Kidney tubule cell (primary cell): ENCODE measurements at regions not wholly inside any gene's neighbourhood (a gene's known extent, or its start where the extent isn't known, plus 50 kb on each side); places are given as distances from the start of the nearest gene placed in this dataset.

Source experiments
- DNase-seq: peaks from one replicate; pipeline ENCODE4 v3.0.0-alpha.2; 2018; ENCODE audit warnings: low spot score

DNA sequence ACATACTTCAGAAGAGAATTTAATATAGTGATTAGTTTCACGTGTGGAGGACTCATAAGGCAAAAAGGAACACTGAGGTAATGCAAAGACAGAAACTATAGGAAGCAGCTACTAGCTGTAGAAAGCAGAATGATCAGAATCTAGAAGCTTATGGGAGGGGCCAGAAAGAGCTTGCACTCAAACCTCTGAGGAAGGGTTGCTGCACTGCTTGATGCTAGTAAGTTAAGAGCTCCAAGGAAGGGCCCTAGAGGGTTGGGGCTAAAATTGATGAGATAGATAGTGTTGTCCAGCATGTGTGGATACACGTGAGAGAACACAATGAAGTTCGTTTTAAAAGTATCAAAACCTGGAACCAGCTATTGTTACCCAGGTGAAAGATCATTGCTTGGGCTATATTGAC lies 311.1 kb downstream of the SLC6A15 start:
- DNase-seq = no peak

DNA sequence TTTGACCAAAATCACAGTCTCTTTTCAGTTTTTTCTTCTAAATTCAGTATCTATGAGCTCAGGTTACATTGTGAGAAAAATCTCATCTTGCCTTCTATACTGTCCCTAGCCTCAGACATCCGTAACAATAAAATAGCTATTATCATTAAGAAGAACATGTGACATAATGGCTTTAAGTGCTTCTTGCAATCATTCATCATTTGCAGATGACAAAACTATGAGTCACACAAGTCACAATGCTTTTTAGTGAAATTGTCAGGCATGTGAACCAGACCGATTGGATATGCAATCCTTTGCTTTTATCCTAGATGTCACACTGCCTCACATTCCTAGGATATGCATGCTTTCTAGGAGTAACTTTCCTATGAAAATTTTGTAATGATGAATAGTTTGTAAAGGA lies 313.1 kb downstream of the SLC6A15 start:
- peak; percentile 71 for DNase-seq

DNA sequence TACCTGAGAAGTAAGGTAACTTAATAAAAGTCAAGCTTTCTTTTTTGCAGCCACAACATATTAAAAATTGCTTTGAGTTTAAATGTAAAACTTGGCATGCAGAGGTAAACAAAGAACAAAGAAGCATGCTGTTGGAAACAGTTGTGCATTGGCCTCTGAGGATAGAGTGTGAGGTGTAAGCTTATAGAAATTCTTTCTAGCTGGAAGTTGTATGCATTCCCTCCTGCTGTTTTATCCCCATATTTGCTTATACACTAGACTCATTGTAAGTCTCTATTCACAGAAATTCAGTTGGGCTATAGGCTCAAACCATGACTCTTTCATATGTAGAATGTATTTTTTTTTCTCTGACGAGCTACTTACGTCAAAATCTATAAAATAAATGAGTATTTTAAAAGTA lies 316.3 kb downstream of the SLC6A15 start:
- DNase-seq = no peak

DNA sequence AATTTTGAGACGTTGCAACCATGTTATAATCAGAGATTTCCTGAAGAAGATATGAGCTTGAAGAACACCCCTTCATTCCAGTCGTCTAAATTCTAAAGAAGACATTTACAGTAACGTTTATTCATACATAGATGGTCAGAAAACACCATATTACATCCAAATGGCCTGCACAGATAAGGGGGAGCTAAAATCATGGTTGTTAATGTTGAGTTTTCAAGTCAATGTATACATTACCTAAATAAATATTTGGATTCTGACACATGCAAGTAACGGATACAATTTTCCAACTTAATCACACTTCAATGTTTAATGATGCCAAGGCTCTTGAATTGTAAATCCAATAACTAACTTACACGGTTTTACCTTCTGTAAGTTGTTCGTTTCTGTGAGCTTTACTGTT lies 318.4 kb downstream of the SLC6A15 start:
- DNase-seq = no peak

DNA sequence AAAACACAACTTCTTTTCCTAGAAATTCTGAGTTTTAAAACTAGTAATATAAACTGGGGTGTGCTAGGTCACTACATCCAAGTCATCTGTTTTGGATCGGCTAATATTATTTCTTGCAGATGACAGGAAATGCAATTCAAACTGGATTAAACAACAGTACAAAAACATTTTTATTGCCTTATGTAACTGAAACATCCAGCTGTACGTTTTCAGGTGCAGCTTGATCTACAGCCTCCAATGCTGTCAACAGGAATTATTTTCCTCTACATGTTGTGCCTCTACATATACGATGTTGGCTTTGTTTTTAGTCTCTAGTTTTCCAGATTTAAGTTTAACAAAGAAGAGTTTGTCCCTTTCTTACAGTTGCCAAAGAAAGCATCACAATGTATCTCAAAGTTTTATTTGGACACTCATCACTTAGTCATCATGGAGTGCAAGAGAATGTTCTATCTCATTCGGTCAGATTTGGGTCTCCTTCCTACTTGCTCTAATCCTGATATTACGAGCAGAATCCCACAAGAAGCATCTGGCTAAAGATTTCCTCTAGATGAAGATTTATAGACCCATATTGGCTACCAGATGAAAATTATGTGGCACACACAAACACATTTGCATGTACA lies 326.7 kb downstream of the SLC6A15 start:
- no peak for DNase-seq

DNA sequence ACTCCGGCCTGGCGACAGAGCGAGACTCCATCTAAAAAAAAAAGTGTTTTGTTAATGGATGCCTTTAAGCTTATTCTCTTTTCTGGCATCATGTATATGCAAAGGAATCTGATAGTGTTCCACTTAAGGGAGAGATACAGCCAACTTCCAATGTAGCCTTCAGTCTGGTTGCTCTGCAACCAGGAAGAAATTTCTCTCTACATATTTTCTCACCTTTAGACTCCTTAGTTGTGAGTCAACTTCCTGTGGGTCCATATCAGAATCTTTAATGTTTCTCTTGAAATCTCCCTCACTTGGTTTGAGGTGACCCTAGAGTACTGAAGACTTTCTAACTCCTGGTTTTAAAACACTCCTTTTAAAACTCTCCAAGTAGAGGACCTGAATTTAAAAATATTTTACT lies 340.4 kb downstream of the SLC6A15 start:
- peak; percentile 24 for DNase-seq

DNA sequence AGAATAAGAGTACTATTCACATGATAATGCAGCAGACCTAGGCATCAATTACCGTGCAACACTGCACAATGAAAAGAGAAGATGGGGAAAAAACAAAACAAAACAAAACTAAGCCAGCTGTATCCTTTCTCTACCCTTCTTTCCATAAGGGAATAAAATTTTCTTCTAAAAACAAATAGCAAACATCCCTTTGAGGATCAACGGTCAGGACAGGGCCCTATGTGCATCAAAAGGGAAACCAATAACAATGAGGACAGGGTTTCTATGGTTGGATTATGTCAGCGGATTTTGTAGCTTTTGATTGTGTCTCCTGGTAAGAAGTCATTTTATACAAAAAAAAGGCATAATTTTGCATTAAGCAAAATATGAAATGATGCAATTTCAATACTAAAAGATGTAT lies 350.3 kb downstream of the SLC6A15 start:
- DNase-seq = no peak

DNA sequence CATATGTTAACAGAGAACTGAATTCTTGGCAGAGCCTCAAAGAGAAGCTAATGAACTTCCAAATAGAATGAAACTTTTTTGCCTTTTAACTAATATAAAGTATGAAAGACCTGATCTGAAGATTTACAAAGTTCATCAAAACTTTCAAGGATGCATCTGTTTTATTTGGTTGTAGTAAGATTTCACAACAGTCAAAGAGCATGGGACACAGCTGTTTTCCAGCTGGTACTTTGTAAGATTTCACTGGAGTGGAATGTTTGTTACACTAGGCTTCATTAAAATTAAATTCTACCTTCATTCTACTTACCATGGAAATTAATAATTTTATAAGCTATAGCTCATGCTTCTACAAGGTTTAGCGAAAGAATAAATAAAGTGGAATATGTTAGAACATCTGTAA lies 351.2 kb downstream of the SLC6A15 start:
- no peak for DNase-seq

DNA sequence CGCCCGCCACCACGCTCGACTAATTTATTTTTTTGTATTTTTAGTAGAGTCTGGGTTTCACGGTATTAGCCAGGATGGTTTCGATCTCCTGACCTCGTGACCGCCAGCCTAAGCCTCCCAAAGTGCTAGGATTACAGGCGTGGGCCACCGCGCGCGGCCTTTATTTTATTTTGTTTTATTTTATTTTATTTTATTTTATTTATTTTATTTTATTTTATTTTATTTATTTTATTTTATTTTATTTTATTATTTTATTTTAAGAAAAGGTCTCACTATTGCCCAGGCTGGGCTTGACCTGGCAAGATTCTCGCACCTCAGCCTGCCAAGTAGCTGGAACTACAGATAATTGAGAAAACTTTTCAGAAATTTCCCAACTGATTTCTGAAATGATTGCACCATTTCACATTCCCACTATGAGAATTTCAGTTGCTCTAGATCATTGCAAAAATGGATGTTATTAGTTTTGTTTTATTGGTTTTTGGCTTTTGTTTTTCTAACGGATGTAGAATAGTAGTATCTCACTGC lies 358.3 kb downstream of the SLC6A15 start:
- DNase-seq = no peak

DNA sequence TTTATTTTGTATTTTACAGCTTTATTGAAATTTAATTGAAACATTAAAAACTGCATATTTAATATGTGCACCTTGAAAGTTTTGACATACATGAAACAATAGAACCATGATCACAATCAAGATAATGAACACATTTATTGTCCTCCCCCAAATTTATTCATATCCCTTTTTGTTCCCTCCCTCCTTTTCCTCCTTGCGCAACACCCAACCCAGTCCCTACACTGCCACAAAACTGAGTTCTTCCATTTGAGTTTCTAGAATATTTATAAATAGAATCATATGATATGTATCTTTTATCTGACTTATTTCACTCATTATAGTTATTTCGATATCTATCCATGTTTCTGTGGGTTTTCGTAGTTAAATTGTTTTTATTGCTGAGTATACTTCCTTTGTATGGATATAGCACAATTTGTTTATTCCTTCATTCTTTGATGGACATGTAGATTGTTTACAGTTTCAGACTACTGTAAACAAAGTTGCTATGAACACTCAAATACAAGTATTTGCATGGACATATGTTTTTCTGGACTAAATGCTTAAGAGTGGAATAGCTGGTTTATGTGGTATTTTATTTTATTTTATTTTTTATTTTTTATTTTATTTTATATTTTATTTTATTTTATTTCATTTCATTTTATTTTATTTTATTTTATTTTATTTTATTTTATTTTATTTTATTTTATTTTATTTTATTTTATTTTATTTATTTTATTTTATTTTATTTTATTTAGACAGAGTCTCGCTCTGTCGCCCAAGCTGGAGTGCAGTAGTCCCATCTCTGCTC lies 359.1 kb downstream of the SLC6A15 start:
- DNase-seq = no peak

DNA sequence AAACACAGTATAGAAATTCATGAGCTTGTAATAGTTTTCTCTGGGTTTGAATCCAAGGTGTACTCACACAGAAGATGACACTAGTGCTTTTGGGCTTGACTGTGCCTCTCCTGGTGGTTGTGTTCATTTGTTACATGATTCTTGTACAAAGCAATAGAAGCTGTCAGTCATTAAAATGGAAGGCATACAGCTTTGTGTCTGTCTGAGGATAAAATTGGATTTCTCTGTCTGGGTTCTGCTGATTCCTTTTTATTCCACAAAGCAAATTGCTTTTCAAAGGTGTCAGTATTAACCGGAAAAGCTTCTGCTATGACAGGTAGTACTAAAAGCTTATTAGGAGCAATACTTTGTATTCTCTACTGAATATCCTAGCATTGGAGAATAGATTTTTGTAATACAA lies 361.2 kb downstream of the SLC6A15 start:
- DNase-seq = no peak

DNA sequence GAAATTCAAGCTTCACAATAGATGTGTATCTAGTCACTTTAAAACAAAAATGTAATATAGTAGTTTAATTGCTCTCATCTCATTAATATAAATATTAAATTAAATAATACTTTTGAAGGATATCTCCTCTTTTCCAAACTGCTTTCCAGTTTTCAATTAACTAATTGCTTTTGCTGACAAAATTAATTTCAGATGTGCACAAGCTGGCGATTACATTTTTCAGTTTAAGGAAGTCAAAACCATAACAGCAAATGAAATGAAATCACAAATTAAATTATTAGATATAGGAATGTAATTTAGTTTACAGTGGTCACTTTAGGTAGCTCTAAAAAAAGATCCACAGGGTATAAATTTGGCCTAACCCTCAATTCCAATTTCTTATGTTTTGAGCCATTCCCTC lies 362.1 kb downstream of the SLC6A15 start:
- no peak for DNase-seq

DNA sequence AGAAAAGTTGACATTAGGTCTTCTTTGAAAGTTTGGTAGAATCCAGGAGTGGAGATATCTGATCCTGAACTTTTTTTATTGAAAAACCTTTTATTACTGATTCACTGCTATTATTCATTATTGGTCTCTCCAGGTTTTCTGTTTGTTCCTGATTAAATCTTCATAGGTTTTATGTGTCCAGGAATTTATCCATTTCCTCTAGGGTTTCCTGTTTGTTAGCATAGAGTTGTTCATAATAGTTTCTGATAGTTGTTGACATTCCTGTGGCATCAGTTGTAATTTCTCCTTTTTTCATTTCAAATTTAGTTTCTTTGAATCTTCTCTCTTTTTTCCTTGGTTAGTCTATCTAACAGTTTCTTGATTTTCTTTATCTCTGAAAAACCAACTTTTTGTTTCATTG lies 370.3 kb downstream of the SLC6A15 start:
- no peak for DNase-seq

DNA sequence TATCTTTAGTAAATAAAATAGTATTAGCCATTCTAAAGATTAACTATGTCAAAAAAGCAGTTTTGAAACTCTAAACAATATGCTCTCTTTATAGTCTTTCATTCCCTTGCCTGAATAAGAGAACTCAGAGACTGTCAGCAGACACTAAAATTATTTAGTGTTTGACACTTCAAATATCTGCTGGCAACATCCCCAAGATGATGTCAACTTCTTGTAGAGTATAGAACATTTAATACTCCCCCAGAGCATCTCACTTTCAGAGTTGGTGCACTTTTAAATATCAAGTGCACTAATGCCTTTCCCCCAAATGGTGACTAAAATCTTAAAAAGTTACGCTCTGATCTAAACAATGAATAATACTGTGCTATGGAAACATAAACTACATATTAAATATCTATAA lies 374.9 kb downstream of the SLC6A15 start:
- DNase-seq = no peak

DNA sequence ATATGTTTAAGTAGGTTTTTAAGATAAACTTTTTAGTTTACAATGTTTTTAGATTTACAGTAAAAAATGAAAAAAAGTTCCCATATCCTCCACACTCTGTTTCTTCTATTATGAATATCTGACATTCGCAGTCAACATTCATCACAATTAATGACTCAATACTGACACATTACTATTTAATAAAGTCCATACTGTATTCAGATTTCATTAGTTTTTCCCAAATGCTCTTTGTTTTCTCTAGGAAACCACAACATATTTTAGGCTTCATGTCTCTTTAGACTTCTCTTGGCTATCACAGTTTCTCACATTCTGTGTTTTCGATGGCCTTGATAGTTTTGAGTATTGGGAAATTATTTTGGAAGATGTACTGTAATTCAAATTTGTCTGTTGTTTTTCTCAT lies 399.8 kb downstream of the SLC6A15 start:
- no peak for DNase-seq

DNA sequence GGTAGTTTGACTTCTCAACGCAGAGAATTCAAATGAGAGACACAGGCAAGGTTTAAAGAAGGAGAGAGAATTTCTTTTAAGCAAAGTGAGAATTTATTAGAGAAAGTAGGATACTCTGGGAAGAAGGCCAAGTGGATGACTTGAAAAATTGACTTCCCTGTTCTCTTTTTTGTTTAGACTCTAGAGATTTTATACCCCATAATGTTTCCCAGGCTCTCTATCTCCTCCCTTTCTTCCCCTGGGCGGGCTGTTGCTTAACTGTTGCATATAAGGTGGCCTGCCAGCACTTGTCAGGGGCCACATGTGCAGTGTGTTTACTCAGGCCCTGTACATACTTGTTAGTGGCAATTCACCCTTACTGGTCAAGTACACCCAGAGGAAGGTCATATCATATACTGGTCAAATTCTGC lies 403.7 kb downstream of the SLC6A15 start:
- no peak for DNase-seq

DNA sequence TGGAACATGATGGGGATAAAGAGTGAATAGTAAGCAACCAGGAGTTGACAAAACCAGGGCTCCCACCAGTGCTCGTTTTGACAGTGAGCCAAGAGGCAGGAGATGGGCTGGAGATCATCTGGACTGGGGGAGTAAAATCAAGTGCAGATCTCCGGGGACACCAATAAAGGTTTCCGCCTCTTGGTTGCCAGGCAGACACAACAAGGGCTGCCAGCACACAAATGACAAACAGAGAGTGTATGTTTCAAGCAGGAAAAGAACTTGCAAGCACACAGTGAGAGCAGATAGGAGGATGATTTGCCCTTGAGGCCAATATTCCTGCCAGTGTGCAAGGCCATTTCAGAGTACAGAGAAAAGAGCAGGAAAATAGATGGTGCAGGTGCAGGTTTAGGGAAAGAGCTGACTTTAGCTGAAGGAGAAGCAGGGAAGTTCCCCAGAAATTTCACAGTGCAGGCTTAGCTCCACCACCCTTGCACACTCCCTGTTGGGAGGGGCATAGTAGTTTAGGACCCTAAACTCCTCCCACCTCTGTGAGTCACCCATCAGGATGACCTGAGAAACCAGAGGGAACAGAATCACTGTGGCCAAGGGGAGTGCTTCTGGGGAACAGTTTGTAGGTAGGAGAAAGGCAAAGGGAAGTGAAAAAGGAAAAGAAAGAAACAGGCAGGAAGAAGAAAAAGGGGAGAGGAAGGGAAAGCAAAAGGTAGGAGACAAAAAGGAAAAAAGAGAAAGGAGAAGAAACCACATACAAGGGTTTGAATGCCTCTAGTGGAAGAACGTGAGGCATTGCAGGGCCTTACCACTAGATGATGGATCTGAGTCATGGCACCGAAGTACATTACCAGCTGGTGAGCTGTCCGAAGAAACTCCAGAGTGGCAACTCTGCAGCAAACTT lies 404.4 kb downstream of the SLC6A15 start:
- DNase-seq = peak; percentile 71

DNA sequence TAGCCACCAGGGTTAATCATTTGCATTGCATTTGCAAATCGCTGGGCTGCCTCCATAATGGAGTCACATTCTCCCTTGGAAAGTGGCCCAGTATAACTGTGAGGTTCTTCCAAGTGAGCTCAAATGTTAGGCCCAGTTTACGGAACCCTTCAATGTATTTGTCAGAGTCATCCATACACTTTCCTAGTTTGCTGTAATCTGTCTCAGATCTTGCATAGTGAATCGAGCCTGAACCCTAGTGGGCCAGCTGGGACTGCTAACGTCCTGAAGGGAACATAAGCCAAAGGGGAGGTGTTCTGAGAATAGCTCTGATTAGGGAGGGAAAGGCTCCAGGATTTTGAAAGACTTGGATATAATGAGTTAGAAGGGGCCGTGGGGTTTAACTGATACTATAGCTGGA lies 406.3 kb downstream of the SLC6A15 start:
- DNase-seq = no peak

DNA sequence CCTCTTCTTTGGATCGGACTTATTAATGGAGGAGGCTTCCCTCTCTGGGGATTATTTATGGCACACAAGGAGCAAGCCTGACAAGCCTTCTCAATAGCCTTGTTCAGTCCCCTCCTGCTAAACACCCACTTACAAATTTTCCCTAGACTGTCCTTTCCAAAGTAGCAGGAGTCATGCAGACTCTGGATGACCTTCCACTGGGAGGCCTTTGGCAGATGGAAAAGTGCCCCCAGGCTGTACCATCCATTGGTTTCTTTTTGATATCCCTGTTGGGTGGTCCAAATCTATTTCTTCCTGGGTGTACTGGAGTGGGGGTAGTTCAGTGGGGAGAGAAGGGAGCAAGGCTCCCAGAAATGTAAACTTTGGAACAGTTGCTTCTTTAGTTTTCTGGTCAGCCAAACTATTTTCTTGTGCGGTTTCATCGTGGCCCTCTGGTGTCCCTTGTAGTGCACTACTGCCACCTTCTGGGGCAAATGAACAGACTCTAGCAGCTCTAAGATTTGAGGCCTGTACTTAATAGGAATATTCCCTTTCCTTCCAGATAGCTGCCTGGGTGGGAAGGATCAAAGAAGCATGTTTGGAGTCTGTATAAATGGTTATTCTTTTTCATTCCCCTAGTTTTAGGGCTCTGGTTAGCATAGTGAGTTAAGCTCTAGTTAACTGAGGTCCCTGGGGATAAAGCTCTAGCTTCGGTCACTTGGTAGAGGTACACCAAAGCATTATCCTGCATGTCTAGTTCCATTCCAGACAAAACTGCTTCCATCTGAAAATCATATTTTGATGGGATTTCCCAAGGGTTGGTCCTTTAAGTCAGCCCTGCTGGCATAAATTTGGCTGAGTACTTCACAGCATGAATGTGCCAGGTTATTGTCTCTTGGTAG lies 409.5 kb downstream of the SLC6A15 start:
- peak; percentile 63 for DNase-seq

DNA sequence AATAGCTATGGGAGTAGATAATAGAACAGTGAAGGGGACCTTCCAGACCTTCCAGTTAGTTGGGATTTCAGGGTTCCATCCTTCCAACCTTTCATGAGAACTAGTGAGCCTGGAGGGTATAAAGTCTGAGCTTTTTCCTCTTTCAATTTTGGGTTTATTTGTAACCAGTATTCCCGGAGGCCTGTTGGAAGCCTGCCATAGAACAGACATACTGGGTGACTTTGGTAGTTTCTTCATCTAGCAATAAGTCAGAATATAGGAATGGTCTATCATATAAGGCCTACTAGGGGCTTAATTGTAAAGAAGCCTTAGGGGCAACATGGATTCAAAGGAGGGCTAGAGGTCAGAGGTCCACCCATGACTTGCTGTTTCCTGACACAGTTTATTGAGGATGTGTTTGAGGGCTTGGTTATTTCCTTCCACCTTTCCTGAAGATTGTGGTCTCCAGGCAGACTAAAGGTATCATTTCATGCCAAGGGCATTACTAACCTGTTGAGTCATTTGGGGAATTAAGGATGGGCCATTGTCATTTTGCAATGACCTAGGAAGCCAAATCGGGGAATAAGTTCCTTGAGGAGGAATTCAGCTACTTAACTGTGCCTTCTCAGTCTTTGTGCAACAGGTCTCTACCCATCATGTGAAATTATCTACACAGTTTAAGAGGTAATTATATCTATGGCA lies 410.3 kb downstream of the SLC6A15 start:
- DNase-seq = peak; percentile 71

DNA sequence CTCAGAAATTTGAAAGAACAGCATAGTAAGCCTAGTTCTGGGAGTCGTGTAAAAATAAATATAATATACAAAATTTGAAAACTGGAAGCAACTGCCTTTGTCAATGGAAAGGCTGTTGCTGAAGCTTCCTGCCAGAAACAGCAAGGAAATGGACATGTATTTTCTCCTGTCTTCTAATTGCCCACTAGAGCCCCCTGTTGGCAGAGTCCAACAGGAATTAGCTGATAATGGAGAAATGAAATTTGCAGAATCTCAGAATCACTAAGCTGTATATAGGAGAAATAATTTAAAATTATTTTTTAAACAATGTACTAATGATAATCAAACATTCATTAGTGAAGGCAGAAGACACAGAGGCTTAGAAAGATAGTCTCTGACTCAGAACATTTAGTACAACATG lies 414.8 kb downstream of the SLC6A15 start:
- DNase-seq = peak; percentile 4
